H1 (cell line): ENCODE measurements at regions not wholly inside any gene's neighbourhood (a gene's known extent, or its start where the extent isn't known, plus 50 kb on each side); places are given as distances from the start of the nearest gene placed in this dataset.

ENCODE experiments used
- ASH2L ChIP-seq: fragments of 200-600, 300-600 bp; sonication (generic); IDR thresholded peaks from one replicate; pipeline ENCODE4 v1.7.1; 2017; ENCODE audit warnings: low read length
- BCL11A ChIP-seq, 2 experiments: IDR thresholded peaks; one replicate each; pipeline ENCODE4 v1.6.1; 2011; ENCODE audit warnings: low read depth in 2 of 2, low read length in 2 of 2, mild to moderate bottlenecking in 2 of 2
- CTBP2 ChIP-seq: IDR thresholded peaks from 2 replicates; pipeline ENCODE4 v1.7.0; 2011; ENCODE audit warnings: borderline replicate concordance, mild to moderate bottlenecking, moderate library complexity, mixed read lengths, low read length; ENCODE audit not compliant: insufficient read depth, insufficient read length
- EZH2 ChIP-seq: fragments of 200-600 bp; sonication (generic); IDR thresholded peaks from 2 replicates; pipeline ENCODE4 v1.7.1; 2012; ENCODE audit warnings: low read depth, mild to moderate bottlenecking, moderate library complexity, low read length, inconsistent platforms; ENCODE audit not compliant: severe bottlenecking
- GABPA ChIP-seq: IDR thresholded peaks from 2 replicates; pipeline ENCODE4 v1.6.1; 2011; ENCODE audit warnings: mild to moderate bottlenecking, low read length, moderate library complexity, borderline replicate concordance; ENCODE audit not compliant: insufficient read depth
- HDAC6 ChIP-seq: IDR thresholded peaks from one replicate; pipeline ENCODE4 v1.7.1; 2012; ENCODE audit warnings: low read depth, mild to moderate bottlenecking, inconsistent platforms, low read length, moderate library complexity
- NANOG ChIP-seq: IDR thresholded peaks from 2 replicates; pipeline ENCODE4 v1.6.1; 2011; ENCODE audit warnings: low read length, low read depth, mild to moderate bottlenecking, inconsistent platforms; ENCODE audit not compliant: insufficient read depth, poor library complexity, severe bottlenecking
- POLR2A ChIP-seq, 2 experiments: IDR thresholded peaks; 1 replicate in 1 of 2; 2 replicates in 1 of 2; pipeline ENCODE4 v1.6.1; 2011; ENCODE audit warnings: low read depth in 2 of 2, low read length in 2 of 2, mild to moderate bottlenecking in 2 of 2; ENCODE audit errors: control extremely low read depth in 1 of 2
- POLR2AphosphoS5 ChIP-seq: IDR thresholded peaks from 2 replicates; pipeline ENCODE4 v1.6.1; 2011; ENCODE audit warnings: low read depth, low read length
- RAD21 ChIP-seq, 2 experiments: IDR thresholded peaks in 1 of 2; conservative IDR thresholded peaks in 1 of 2; 2 replicates each; pipeline ENCODE4 v1.6.1; 2011; ENCODE audit warnings: low read depth in 2 of 2, low read length in 2 of 2, improper control_type of control experiment in 1 of 2, inconsistent platforms in 1 of 2, mild to moderate bottlenecking in 1 of 2, moderate library complexity in 1 of 2
- SP1 ChIP-seq: IDR thresholded peaks from 2 replicates; pipeline ENCODE4 v1.6.1; 2011; ENCODE audit warnings: low read depth, low read length
- SRF ChIP-seq: IDR thresholded peaks from 2 replicates; pipeline ENCODE4 v1.6.1; 2011; ENCODE audit warnings: mild to moderate bottlenecking, low read depth, low read length, moderate library complexity
- TF ChIP-seq, protein P1 (sequence below), 3 experiments: IDR thresholded peaks; 1 replicate in 2 of 3; 2 replicates in 1 of 3; pipeline versions ENCODE4 v1.5.1 to v1.6.1; 2011; ENCODE audit warnings: low read length in 3 of 3, mild to moderate bottlenecking in 3 of 3, inconsistent platforms in 2 of 3, low read depth in 1 of 3, moderate library complexity in 1 of 3; ENCODE audit not compliant: insufficient read depth in 1 of 3; ENCODE audit errors: control extremely low read depth in 1 of 3

DNA sequence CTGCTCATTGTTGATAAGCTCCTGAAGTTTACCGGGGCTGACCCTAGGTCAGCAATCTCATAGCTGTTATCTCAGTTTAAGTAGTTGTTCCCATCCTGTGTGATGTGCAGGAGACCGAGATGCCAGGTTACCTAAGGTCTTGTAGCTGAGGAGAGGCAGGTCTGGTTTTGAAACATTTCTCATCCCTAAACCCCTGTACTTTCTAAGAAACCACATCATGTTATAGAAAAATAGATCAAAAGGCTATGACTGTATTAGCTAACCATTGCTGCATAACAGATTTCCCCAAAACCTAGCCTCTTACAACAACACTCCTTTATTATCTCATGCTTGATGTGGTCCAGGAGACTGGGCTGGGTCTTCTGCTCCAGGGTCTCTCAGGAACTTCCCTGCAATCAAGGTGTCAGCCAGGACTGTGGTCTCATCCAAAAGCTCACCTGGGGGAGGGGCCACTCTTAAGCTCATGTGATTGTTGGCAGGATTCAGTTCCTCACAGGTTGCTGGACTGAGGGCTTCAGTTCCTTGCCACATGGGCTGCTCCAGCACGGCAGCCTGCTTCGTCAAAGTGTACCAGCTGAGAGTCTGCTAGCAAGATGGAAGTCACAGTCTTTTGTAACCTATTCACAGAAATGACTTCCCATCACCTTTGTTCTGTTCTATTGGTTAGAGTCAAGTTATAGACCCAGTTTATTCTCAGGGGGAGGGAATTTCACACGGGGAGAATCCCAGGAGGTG, 60.9 kb upstream of the CLCN4 start:
- TF ChIP-seq, protein P1, sequence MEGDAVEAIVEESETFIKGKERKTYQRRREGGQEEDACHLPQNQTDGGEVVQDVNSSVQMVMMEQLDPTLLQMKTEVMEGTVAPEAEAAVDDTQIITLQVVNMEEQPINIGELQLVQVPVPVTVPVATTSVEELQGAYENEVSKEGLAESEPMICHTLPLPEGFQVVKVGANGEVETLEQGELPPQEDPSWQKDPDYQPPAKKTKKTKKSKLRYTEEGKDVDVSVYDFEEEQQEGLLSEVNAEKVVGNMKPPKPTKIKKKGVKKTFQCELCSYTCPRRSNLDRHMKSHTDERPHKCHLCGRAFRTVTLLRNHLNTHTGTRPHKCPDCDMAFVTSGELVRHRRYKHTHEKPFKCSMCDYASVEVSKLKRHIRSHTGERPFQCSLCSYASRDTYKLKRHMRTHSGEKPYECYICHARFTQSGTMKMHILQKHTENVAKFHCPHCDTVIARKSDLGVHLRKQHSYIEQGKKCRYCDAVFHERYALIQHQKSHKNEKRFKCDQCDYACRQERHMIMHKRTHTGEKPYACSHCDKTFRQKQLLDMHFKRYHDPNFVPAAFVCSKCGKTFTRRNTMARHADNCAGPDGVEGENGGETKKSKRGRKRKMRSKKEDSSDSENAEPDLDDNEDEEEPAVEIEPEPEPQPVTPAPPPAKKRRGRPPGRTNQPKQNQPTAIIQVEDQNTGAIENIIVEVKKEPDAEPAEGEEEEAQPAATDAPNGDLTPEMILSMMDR (IDR thresholded peaks at IDR 0.05; ENCODE audit: control extremely low read depth in 1 of 3, insufficient read depth in 1 of 3, low read depth in 1 of 3, low read length in 3 of 3): no peak
- no peak for TF ChIP-seq ASH2L
- no peak for TF ChIP-seq CTBP2
- no peak for TF ChIP-seq POLR2AphosphoS5
- TF ChIP-seq POLR2A (IDR thresholded peaks at IDR 0.05; ENCODE audit: control extremely low read depth in 1 of 2, low read depth in 2 of 2, low read length in 2 of 2): no peak
- TF ChIP-seq GABPA: no peak
- TF ChIP-seq BCL11A (IDR thresholded peaks at IDR 0.05; ENCODE audit: low read depth in 2 of 2, low read length in 2 of 2): no peak
- no peak for TF ChIP-seq NANOG
- TF ChIP-seq SP1: no peak
- no peak for TF ChIP-seq RAD21 (IDR thresholded peaks at IDR 0.05 in 1 of 2, conservative IDR thresholded peaks at IDR 0.05 in 1 of 2; ENCODE audit: low read depth in 2 of 2, low read length in 2 of 2)
- no peak for TF ChIP-seq EZH2
- no peak for TF ChIP-seq SRF
- no peak for TF ChIP-seq HDAC6
